ENCODE measurements at regions not wholly inside any gene's neighbourhood (a gene's known extent, or its start where the extent isn't known, plus 50 kb on each side); places are given as distances from the start of the nearest gene placed in this dataset.

GRCh38 chr1:162946701-162947100 is 85.7 kb upstream of the CCDC190 start:
- no peak for TF ChIP-seq POLR2A (IDR thresholded peaks at IDR 0.05)
- no peak for TF ChIP-seq CTCF (IDR thresholded peaks at IDR 0.05)
- Histone ChIP-seq H3K27ac (no peak overlapping the region), H3K9me3 (no peaks in the 10 kb centered on the region), H3K4me1 (no peaks in the 10 kb centered on the region), H3K4me3 (no peak overlapping the region), H3K36me3 (replicated peaks in 1 of 2; ENCODE audit: insufficient read depth in 1 of 2, low read depth in 2 of 2) (no peaks in the 10 kb centered on the region), H3K27me3 (no peaks in the 10 kb centered on the region)
- intact Hi-C loops (cut with DNase I): no loop called here
- ATAC-seq: no peak
- DNase-seq: no peak
- WGBS, 2 donors: 93% methylated on average over 4 of the region's 4 CpGs

GRCh38 chr1:162944974-162945674 is 84.1 kb upstream of the CCDC190 start:
- WGBS, 2 donors: 69 to 73% methylated on average over 5 of the region's 5 CpGs
- H3K9me3 ChIP-seq: no peaks in the 10 kb centered on the region
- TF ChIP-seq CTCF (IDR thresholded peaks at IDR 0.05): no peak
- no peak for TF ChIP-seq POLR2A (IDR thresholded peaks at IDR 0.05)
- DNase-seq (no peak), ATAC-seq (no peak)
- H3K36me3 ChIP-seq (replicated peaks in 1 of 2; ENCODE audit: insufficient read depth in 1 of 2, low read depth in 2 of 2): no peaks in the 10 kb centered on the region
- no peak overlapping the region for H3K27ac ChIP-seq
- intact Hi-C loops (cut with DNase I): no loop called here
- H3K4me1 ChIP-seq: no peaks in the 10 kb centered on the region
- H3K27me3 ChIP-seq: no peaks in the 10 kb centered on the region
- no peak overlapping the region for H3K4me3 ChIP-seq

GRCh38 chr1:162943622-162944021 is 82.6 kb upstream of the CCDC190 start:
- no peaks in the 10 kb centered on the region for H3K27me3 ChIP-seq
- TF ChIP-seq CTCF (IDR thresholded peaks at IDR 0.05) (no peak), POLR2A (IDR thresholded peaks at IDR 0.05) (no peak)
- H3K9me3 ChIP-seq: no peaks in the 10 kb centered on the region
- intact Hi-C loops (cut with DNase I): no loop called here
- H3K4me1 ChIP-seq: no peaks in the 10 kb centered on the region
- no peak for DNase-seq
- no peaks in the 10 kb centered on the region for H3K36me3 ChIP-seq (replicated peaks in 1 of 2; ENCODE audit: insufficient read depth in 1 of 2, low read depth in 2 of 2)
- no peak overlapping the region for H3K27ac ChIP-seq
- no peak overlapping the region for H3K4me3 ChIP-seq
- ATAC-seq: no peak

- no peak for TF ChIP-seq POLR2A (IDR thresholded peaks at IDR 0.05)
- TF ChIP-seq CTCF (IDR thresholded peaks at IDR 0.05): no peak
- H3K9me3 ChIP-seq: no peaks in the 10 kb centered on the region
- ATAC-seq: no peak
- DNase-seq: no peak
- 38 to 42% methylated on average over 3 of the region's 3 CpGs for WGBS, 2 donors
- no peak overlapping the region for H3K4me3 ChIP-seq
- no peaks in the 10 kb centered on the region for H3K4me1 ChIP-seq
- intact Hi-C loops (cut with DNase I): no loop called here
- H3K27ac ChIP-seq: no peak overlapping the region
- H3K36me3 ChIP-seq (replicated peaks in 1 of 2; ENCODE audit: insufficient read depth in 1 of 2, low read depth in 2 of 2): no peaks in the 10 kb centered on the region
- no peaks in the 10 kb centered on the region for H3K27me3 ChIP-seq
Observed at GRCh38 chr1:162942916-162943559, 82.1 kb upstream of the CCDC190 start.

GRCh38 chr1:162941024-162941423 is 80.0 kb upstream of the CCDC190 start:
- no peaks in the 10 kb centered on the region for H3K9me3 ChIP-seq
- TF ChIP-seq POLR2A (IDR thresholded peaks at IDR 0.05): no peak
- TF ChIP-seq CTCF (IDR thresholded peaks at IDR 0.05): no peak
- DNase-seq (no peak), ATAC-seq (no peak)
- no peak overlapping the region for H3K27ac ChIP-seq
- H3K36me3 ChIP-seq (replicated peaks in 1 of 2; ENCODE audit: insufficient read depth in 1 of 2, low read depth in 2 of 2): no peaks in the 10 kb centered on the region
- H3K27me3 ChIP-seq: no peaks in the 10 kb centered on the region
- no peak overlapping the region for H3K4me3 ChIP-seq
- 54 to 63% methylated on average over 3 of the region's 3 CpGs for WGBS, 2 donors
- H3K4me1 ChIP-seq: no peaks in the 10 kb centered on the region
- intact Hi-C loops (cut with DNase I): no loop called here
